NCI-H446 (cell line): ENCODE measurements at regions not wholly inside any gene's neighbourhood (a gene's known extent, or its start where the extent isn't known, plus 50 kb on each side); places are given as distances from the start of the nearest gene placed in this dataset.

Experiments
- DNase-seq, 2 experiments: peaks; one replicate each; lab custom pipeline; 2025; lab: John Stamatoyannopoulos, UW

GRCh38 chr1:93013145-93014065 is 52.1 kb upstream of the DIPK1A start:
- DNase-seq = no peak

- DNase-seq = no peak
These were observed 52.9 kb upstream of the DIPK1A start for GRCh38 chr1:93014168-93014567.

- DNase-seq = peak in 1 of 2 experiments; percentile 67
These were observed 54.3 kb upstream of the DIPK1A start for GRCh38 chr1:93015590-93015989.

DNA sequence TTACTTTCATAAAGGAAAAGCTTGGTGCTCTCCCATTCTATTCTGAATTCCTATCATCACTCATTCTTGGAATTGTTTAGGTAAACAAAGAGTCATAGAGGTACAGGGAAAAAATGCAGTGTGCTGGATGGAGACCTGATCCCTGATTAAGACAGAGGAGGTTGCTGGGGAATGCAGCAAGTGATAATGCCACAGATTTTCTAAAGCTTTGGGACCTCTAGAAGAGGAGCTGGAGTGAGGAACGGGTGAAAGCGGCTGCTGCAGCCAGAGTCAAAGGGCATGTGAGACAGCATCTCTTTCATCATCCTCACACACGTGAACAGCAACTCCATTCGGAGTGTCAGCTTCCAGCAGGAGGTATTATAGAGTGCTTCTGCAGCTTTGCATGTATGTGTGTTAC is 54.9 kb upstream of the DIPK1A start:
- no peak for DNase-seq

GRCh38 chr1:93021539-93022134 is 57.4 kb upstream of the MTF2 start:
- DNase-seq = peak; percentile 27 to 81

DNA sequence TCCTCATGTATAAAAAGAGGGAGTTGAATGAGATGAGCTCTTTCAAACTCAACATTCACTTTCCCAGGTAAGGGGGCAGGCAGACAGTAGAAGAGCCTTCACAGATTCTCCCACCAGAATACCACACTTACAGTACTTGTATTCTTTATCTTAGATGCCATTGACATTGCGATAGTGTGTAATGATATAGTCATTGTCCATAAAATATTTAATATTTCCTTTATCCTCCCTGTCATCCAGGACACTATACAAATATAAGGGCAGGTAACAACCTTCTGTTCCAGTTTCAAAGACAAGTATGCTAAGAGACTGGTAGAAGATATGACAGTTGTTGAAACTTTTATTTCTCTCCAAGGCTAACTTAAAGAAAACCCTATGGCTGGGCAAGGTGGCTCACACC is 56.5 kb upstream of the MTF2 start:
- no peak for DNase-seq

GRCh38 chr1:93023281-93023680 is 55.8 kb upstream of the MTF2 start:
- DNase-seq = peak; percentile 82 to 89

GRCh38 chr1:93025572-93025971 is 53.5 kb upstream of the MTF2 start:
- no peak for DNase-seq

- DNase-seq = no peak
These were observed 50.5 kb upstream of the MTF2 start for GRCh38 chr1:93028542-93028941.
